ENCODE measurements at regions not wholly inside any gene's neighbourhood (a gene's known extent, or its start where the extent isn't known, plus 50 kb on each side); places are given as distances from the start of the nearest gene placed in this dataset.

GRCh38 chr1:185531838-185532237 lies 202.4 kb upstream of the HMCN1 start:
- TF ChIP-seq CTCF (IDR thresholded peaks at IDR 0.05; ENCODE audit: low read length) (no peak), EZH2phosphoT487 (IDR thresholded peaks at IDR 0.05; ENCODE audit: low read length) (no peak)
